ENCODE measurements at regions not wholly inside any gene's neighbourhood (a gene's known extent, or its start where the extent isn't known, plus 50 kb on each side); places are given as distances from the start of the nearest gene placed in this dataset.

GRCh38 chr7:156318926-156319325, 321.6 kb upstream of the RNF32 start:
- WGBS, 2 experiments (ENCODE audit: extremely low coverage in 2 of 2, insufficient read length in 1 of 2) = 58% methylated on average over 7 of the region's 11 CpGs; no CpG with 5 or more reads in 1 of the 2 experiments
- intact Hi-C loops (cut with micrococcal nuclease) = no loop called here

More at GRCh38 chr7:156318926-156319325, 321.6 kb upstream of the RNF32 start:
- no peak overlapping the region for H3K14ac ChIP-seq (replicated peaks; ENCODE audit: low read depth, low read length)
- no peak overlapping the region for H3K27ac ChIP-seq (ENCODE audit: insufficient read depth, low read length)
- H2AK5ac ChIP-seq (ENCODE audit: low read depth, low read length) = no peak overlapping the region
- dilution Hi-C loops (cut with HindIII; ENCODE audit: low sequenced_read_pairs, unreplicated experiment) (no loop called here), in situ Hi-C loops (cut with MboI; ENCODE audit: low sequenced_read_pairs) (no loop called here)
- no peaks in the 10 kb centered on the region for H3K4me1 ChIP-seq (ENCODE audit: control insufficient read depth, insufficient read depth, low read length)
- H3K9me3 ChIP-seq (ENCODE audit: control insufficient read depth, insufficient read depth, low read length) = peaks cover 22% of the 10 kb centered on the region
- no peak overlapping the region for H4K91ac ChIP-seq (ENCODE audit: insufficient read depth, low read depth, low read length)
- H3K9ac ChIP-seq (ENCODE audit: low read depth, low read length) = no peak overlapping the region
- no peak overlapping the region for H3K18ac ChIP-seq (ENCODE audit: low read depth, low read length)
- no peaks in the 10 kb centered on the region for H3K36me3 ChIP-seq (ENCODE audit: control insufficient read depth, insufficient read depth, low read length)
- no peak overlapping the region for H4K8ac ChIP-seq (ENCODE audit: low read depth in 2 of 2, low read length in 2 of 2)
- ChIA-PET POLR2A (ENCODE audit: unreplicated experiment) (no interaction called here), CTCF (no interaction called here)
- H2BK15ac ChIP-seq (ENCODE audit: low read depth, low read length) = no peak overlapping the region
- ATAC-seq (ENCODE audit: low read depth) (no peak), DNase-seq (no peak)
- H4K20me1 ChIP-seq (ENCODE audit: insufficient read depth, low read length) = no peaks in the 10 kb centered on the region
- no peak overlapping the region for H2AFZ ChIP-seq (replicated peaks; ENCODE audit: low read length, poor library complexity)
- H2BK20ac ChIP-seq (ENCODE audit: low read depth, low read length) = no peak overlapping the region
- H3K4me2 ChIP-seq (ENCODE audit: low read depth, low read length) = no peak overlapping the region
- no peak overlapping the region for H2BK120ac ChIP-seq (ENCODE audit: low read depth, low read length)
- no peaks in the 10 kb centered on the region for H3K79me1 ChIP-seq (ENCODE audit: low read depth in 1 of 2, low read length in 2 of 2)
- H4K5ac ChIP-seq (ENCODE audit: low read depth, low read length) = no peak overlapping the region
- H3K9me1 ChIP-seq (ENCODE audit: insufficient read depth, low read length) = no peaks in the 10 kb centered on the region
- H3K4ac ChIP-seq (ENCODE audit: low read depth, low read length) = no peak overlapping the region
- no peak overlapping the region for H3K4me3 ChIP-seq (ENCODE audit: insufficient read depth, low read depth, low read length)
- no peak overlapping the region for H3K56ac ChIP-seq (ENCODE audit: extremely low read depth, insufficient read depth, low read length)
- H3K27me3 ChIP-seq (ENCODE audit: control insufficient read depth, insufficient read depth, low read length) = no peaks in the 10 kb centered on the region
- no peak overlapping the region for H2BK5ac ChIP-seq (ENCODE audit: low read depth, low read length, poor library complexity, severe bottlenecking)
- TF ChIP-seq MXI1 (IDR thresholded peaks at IDR 0.05; ENCODE audit: borderline replicate concordance, low read depth, low read length) = no peak
- TF ChIP-seq MAZ (IDR thresholded peaks at IDR 0.05; ENCODE audit: borderline replicate concordance, low read depth, low read length) = no peak
- TF ChIP-seq MAFK (IDR thresholded peaks at IDR 0.05; ENCODE audit: low read depth, low read length) = no peak
- TF ChIP-seq BHLHE40 (IDR thresholded peaks at IDR 0.05; ENCODE audit: low read depth, low read length) = no peak
- TF ChIP-seq POLR2A (IDR thresholded peaks at IDR 0.05; ENCODE audit: low read depth, low read length) = no peak
- TF ChIP-seq CHD1 (IDR thresholded peaks at IDR 0.05; ENCODE audit: low read depth, low read length) = no peak
- TF ChIP-seq RFX5 (IDR thresholded peaks at IDR 0.05; ENCODE audit: low read depth, low read length) = no peak
- no TSS peak for BruUV-seq (replicated peaks)
- no peak overlapping the region for H2AK9ac ChIP-seq (replicated peaks; ENCODE audit: low read depth, low read length, poor library complexity)
- no peak overlapping the region for H3K23ac ChIP-seq (ENCODE audit: low read depth, low read length)
